Small intestine (tissue), 7 donors: ENCODE measurements at regions not wholly inside any gene's neighbourhood (a gene's known extent, or its start where the extent isn't known, plus 50 kb on each side); places are given as distances from the start of the nearest gene placed in this dataset.

Experiments
- DNase-seq, 2 donors: peaks; one replicate each; pipeline versions ENCODE4 v3.0.0 to v3.0.0-alpha.2; 2013
- FAIRE-seq: peaks from 2 replicates; lab custom pipeline; 2012; peaks lifted over from hg19 to GRCh38; lab: Jason Lieb, UNC
- H3K27ac ChIP-seq, 3 donors: one replicate each; pipeline ENCODE4 v1.5.1; 2013; ENCODE audit warnings: low read length in 2 of 3, mild to moderate bottlenecking in 2 of 3, control low read depth in 1 of 3, inconsistent platforms in 1 of 3, low read depth in 1 of 3, moderate library complexity in 1 of 3
- H3K27me3 ChIP-seq, 3 donors: one replicate each; pipeline ENCODE4 v1.6.1; 2013; ENCODE audit warnings: low read length in 3 of 3, inconsistent platforms in 1 of 3; ENCODE audit not compliant: control insufficient read depth in 3 of 3, insufficient read depth in 3 of 3
- H3K36me3 ChIP-seq, 3 donors: one replicate each; pipeline ENCODE4 v1.6.1; 2013; ENCODE audit warnings: low read length in 3 of 3, inconsistent platforms in 1 of 3, low read depth in 1 of 3, mild to moderate bottlenecking in 1 of 3, moderate library complexity in 1 of 3; ENCODE audit not compliant: control insufficient read depth in 3 of 3, insufficient read depth in 2 of 3
- H3K4me1 ChIP-seq, 3 donors: one replicate each; pipeline ENCODE4 v1.6.1; 2013; ENCODE audit warnings: low read length in 2 of 3, inconsistent platforms in 1 of 3, low read depth in 1 of 3, mild to moderate bottlenecking in 1 of 3, moderate library complexity in 1 of 3; ENCODE audit not compliant: control insufficient read depth in 3 of 3, insufficient read depth in 2 of 3
- H3K4me3 ChIP-seq, 3 donors: one replicate each; pipeline ENCODE4 v1.5.1; 2013; ENCODE audit warnings: low read length in 3 of 3, control low read depth in 1 of 3, inconsistent platforms in 1 of 3, low read depth in 1 of 3, mild to moderate bottlenecking in 1 of 3, moderate library complexity in 1 of 3
- H3K9me3 ChIP-seq, 2 donors: one replicate each; pipeline ENCODE4 v1.6.1; 2013; ENCODE audit warnings: low read depth in 1 of 2, low read length in 1 of 2; ENCODE audit not compliant: control insufficient read depth in 2 of 2, insufficient read depth in 1 of 2
- WGBS, 3 donors: extraction: QIAGEN DNeasy Blood & Tissue Kit; methylation state at CpG; one replicate each; pipeline ENCODE4 v1.1.7; 2013; 5-methylcytosine and 5-hydroxymethylcytosine counted together
- donor health status: healthy with polysubstance abuse.
- donor health status: control.
- donor health status: control.
- donor health status: Bipolar disorder and iron deficiency.
- donor health status: healthy.

GRCh38 chr7:59079-60016, 133.0 kb upstream of the FAM20C start:
- H3K27ac ChIP-seq, result no peak overlapping the region

GRCh38 chr7:60017-60675, 132.2 kb upstream of the FAM20C start:
- DNase-seq (no peak), FAIRE-seq (no peak)
- H3K36me3 ChIP-seq, result no peaks in the 10 kb centered on the region
- 78 to 87% (median 82%) methylated on average over 16 of the region's 16 CpGs for WGBS, 3 donors
- H3K9me3 ChIP-seq, result no peaks in the 10 kb centered on the region
- no peak overlapping the region for H3K4me3 ChIP-seq
- H3K27ac ChIP-seq, result no peak overlapping the region
- H3K27me3 ChIP-seq, result peaks cover 0 to 2% (median 0%) of the 10 kb centered on the region in 3 donors
- peaks cover 0 to 3% (median 0%) of the 10 kb centered on the region in 3 donors for H3K4me1 ChIP-seq

More at GRCh38 chr7:59079-60016, 133.0 kb upstream of the FAM20C start:
- no peaks in the 10 kb centered on the region for H3K36me3 ChIP-seq
- FAIRE-seq (no peak), DNase-seq (no peak)
- H3K4me3 ChIP-seq, result no peak overlapping the region
- WGBS, 3 donors, result 69 to 77% (median 72%) methylated on average over 16 of the region's 16 CpGs
- peaks cover 0 to 2% (median 0%) of the 10 kb centered on the region in 3 donors for H3K27me3 ChIP-seq
- no peaks in the 10 kb centered on the region for H3K9me3 ChIP-seq
- peaks cover 0 to 3% (median 0%) of the 10 kb centered on the region in 3 donors for H3K4me1 ChIP-seq

- Histone ChIP-seq H3K4me3 (no peak overlapping the region), H3K4me1 (peaks cover 0 to 3% (median 0%) of the 10 kb centered on the region in 3 donors), H3K36me3 (no peaks in the 10 kb centered on the region), H3K27ac (no peak overlapping the region), H3K9me3 (no peaks in the 10 kb centered on the region), H3K27me3 (peaks cover 0 to 2% (median 0%) of the 10 kb centered on the region in 3 donors)
- WGBS, 3 donors, result 77 to 92% (median 84%) methylated on average over 9 of the region's 9 CpGs
- FAIRE-seq (no peak), DNase-seq (no peak)
Observed at GRCh38 chr7:60706-61105, 131.7 kb upstream of the FAM20C start.

- Histone ChIP-seq H3K36me3 (no peaks in the 10 kb centered on the region), H3K27me3 (peaks cover 0 to 2% (median 0%) of the 10 kb centered on the region in 3 donors), H3K9me3 (no peaks in the 10 kb centered on the region), H3K4me1 (peaks cover 0 to 3% (median 0%) of the 10 kb centered on the region in 3 donors), H3K4me3 (no peak overlapping the region), H3K27ac (no peak overlapping the region)
- DNase-seq (no peak), FAIRE-seq (no peak)
- whole genome bisulfite sequencing, 3 donors, result 74 to 77% (median 77%) methylated on average over 9 of the region's 9 CpGs
Observed at GRCh38 chr7:61111-61510, 131.3 kb upstream of the FAM20C start.

GRCh38 chr7:61576-62360, 130.6 kb upstream of the FAM20C start:
- Histone ChIP-seq H3K27ac (no peak overlapping the region), H3K27me3 (peaks cover 0 to 2% (median 0%) of the 10 kb centered on the region in 3 donors), H3K4me3 (no peak overlapping the region), H3K9me3 (no peaks in the 10 kb centered on the region), H3K4me1 (peaks cover 0 to 3% (median 0%) of the 10 kb centered on the region in 3 donors), H3K36me3 (no peaks in the 10 kb centered on the region)
- no peak for FAIRE-seq
- DNase-seq, result no peak
- 82 to 91% (median 86%) methylated on average over 18 of the region's 18 CpGs for whole genome bisulfite sequencing, 3 donors

- no peaks in the 10 kb centered on the region for H3K36me3 ChIP-seq
- no peak for DNase-seq
- no peak overlapping the region for H3K27ac ChIP-seq
- FAIRE-seq, result no peak
- H3K4me1 ChIP-seq, result peaks cover 0 to 3% (median 0%) of the 10 kb centered on the region in 3 donors
- 86 to 93% (median 89%) methylated on average over 26 of the region's 26 CpGs for WGBS, 3 donors
- H3K9me3 ChIP-seq, result no peaks in the 10 kb centered on the region
- H3K27me3 ChIP-seq, result peaks cover 0 to 2% (median 0%) of the 10 kb centered on the region in 3 donors
- H3K4me3 ChIP-seq, result no peak overlapping the region
Observed at GRCh38 chr7:62361-63116, 129.8 kb upstream of the FAM20C start.

- no peak overlapping the region for H3K4me3 ChIP-seq
- H3K36me3 ChIP-seq, result no peaks in the 10 kb centered on the region
- H3K4me1 ChIP-seq, result peaks cover 0 to 3% (median 0%) of the 10 kb centered on the region in 3 donors
- H3K27ac ChIP-seq, result no peak overlapping the region
- H3K27me3 ChIP-seq, result peaks cover 0 to under 1% (median 0%) of the 10 kb centered on the region in 3 donors
- H3K9me3 ChIP-seq, result no peaks in the 10 kb centered on the region
- no peak for FAIRE-seq
- no peak for DNase-seq
- 61 to 76% (median 67%) methylated on average over 5 of the region's 5 CpGs for WGBS, 3 donors
Observed at GRCh38 chr7:63117-63480, 129.3 kb upstream of the FAM20C start.
